ENCODE measurements at regions not wholly inside any gene's neighbourhood (a gene's known extent, or its start where the extent isn't known, plus 50 kb on each side); places are given as distances from the start of the nearest gene placed in this dataset.

DNA sequence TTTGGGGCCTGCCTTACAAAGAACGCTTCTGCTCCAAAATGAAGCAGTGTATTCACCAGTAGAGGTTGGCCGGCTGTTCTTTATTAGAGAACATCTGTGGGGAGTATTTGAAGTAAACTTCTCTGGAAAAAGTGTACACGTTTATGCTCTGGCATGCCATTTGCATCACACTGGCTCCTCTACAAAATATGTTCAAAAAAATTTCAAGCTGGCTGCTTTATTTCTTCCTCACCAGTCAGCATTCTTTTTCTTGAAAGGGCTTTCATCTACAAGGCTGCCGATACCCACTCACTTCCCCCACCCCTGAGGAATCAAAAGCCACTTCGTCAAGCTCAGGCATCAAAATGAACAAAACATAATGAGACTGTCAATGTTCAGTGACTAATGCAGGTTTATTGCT lies 294.1 kb downstream of the TFAP2B start:
- no peak for TF ChIP-seq CTCF (IDR thresholded peaks at IDR 0.05)
- no peak for TF ChIP-seq POLR2AphosphoS5 (IDR thresholded peaks at IDR 0.05)
- no peak for TF ChIP-seq EP300 (IDR thresholded peaks at IDR 0.05)
- no peak for TF ChIP-seq POLR2A (IDR thresholded peaks at IDR 0.05)

Measured in stomach (tissue), 4 donors.